B cell (primary cell): ENCODE measurements at regions not wholly inside any gene's neighbourhood (a gene's known extent, or its start where the extent isn't known, plus 50 kb on each side); places are given as distances from the start of the nearest gene placed in this dataset.

Experiments
- ATAC-seq: fragments of 200-7000 bp; cut with Tn5 transposase; one replicate; pipeline ENCODE4 v1.10.0; 2021; ENCODE audit warnings: low read depth, mild to moderate bottlenecking, moderate number of reproducible peaks, moderate library complexity
- CTCF ChIA-PET: fragments of 350-600 bp; sonication (Branson Sonifier 250); formaldehyde crosslinking; loops from one replicate; lab custom pipeline; 2021; ENCODE audit warnings: antibody characterized with exemption, inconsistent platforms; lab: Charles Lee
- POLR2A ChIA-PET: fragments of 350-600 bp; sonication (Branson Sonifier 250); formaldehyde crosslinking; loops from one replicate; lab custom pipeline; 2021; ENCODE audit warnings: antibody characterized with exemption; lab: Charles Lee
- DNase-seq: peaks from one replicate; pipeline ENCODE4 v3.0.0; 2013
- H2AFZ ChIP-seq: 2 replicates; pipeline ENCODE4 v1.6.1; 2012; ENCODE audit warnings: mild to moderate bottlenecking, low read depth, low read length; ENCODE audit not compliant: insufficient read depth, poor library complexity, severe bottlenecking
- H3K27ac ChIP-seq, 2 donors: 1 replicate in 1 of 2; 2 replicates in 1 of 2; pipeline ENCODE4 v1.5.1; 2012 to 2013; ENCODE audit warnings: low read length in 2 of 2, mild to moderate bottlenecking in 2 of 2, moderate library complexity in 1 of 2
- H3K27me3 ChIP-seq, 4 experiments: fragments of 200-600 bp in 1 of 4; sonication (generic) in 1 of 4; replicated peaks in 1 of 4; 1 replicate in 2 of 4; 2 replicates in 2 of 4; pipeline versions ENCODE4 v1.6.1 to v1.7.0; 2013 to 2016; ENCODE audit warnings: low read length in 3 of 4, mild to moderate bottlenecking in 2 of 4, mixed read lengths in 1 of 4, moderate library complexity in 1 of 4; ENCODE audit not compliant: insufficient read depth in 4 of 4, control insufficient read depth in 3 of 4; ENCODE audit errors: control extremely low read depth in 1 of 4
- H3K36me3 ChIP-seq, 2 experiments: replicated peaks in 1 of 2; 1 replicate in 1 of 2; 2 replicates in 1 of 2; pipeline versions ENCODE4 v1.6.1 to v1.7.1; 2013; ENCODE audit warnings: low read length in 1 of 2; ENCODE audit not compliant: insufficient read depth in 2 of 2, control insufficient read depth in 1 of 2; ENCODE audit errors: control extremely low read depth in 1 of 2, extremely low read depth in 1 of 2
- H3K4me1 ChIP-seq, 2 donors: fragments of 200-600 bp in 1 of 2; sonication (generic) in 1 of 2; 1 replicate in 1 of 2; 2 replicates in 1 of 2; pipeline versions ENCODE4 v1.5.1 to v1.6.1; 2013 to 2017; ENCODE audit warnings: low read length in 2 of 2; ENCODE audit not compliant: control insufficient read depth in 2 of 2, insufficient read depth in 2 of 2
- H3K4me2 ChIP-seq: replicated peaks from 2 replicates; pipeline ENCODE3; 2012; ENCODE audit warnings: mild to moderate bottlenecking, low read depth, low read length; ENCODE audit not compliant: poor library complexity, severe bottlenecking
- H3K4me3 ChIP-seq, 5 experiments: fragments of 200-600 bp in 1 of 5; sonication (generic) in 1 of 5; 1 replicate in 3 of 5; 2 replicates in 2 of 5; pipeline versions ENCODE4 v1.5.1 to v1.7.0; 2011 to 2016; ENCODE audit warnings: low read length in 4 of 5, mild to moderate bottlenecking in 4 of 5, low read depth in 2 of 5, control low read depth in 1 of 5, moderate library complexity in 1 of 5; ENCODE audit not compliant: insufficient read depth in 1 of 5; ENCODE audit errors: control extremely low read depth in 1 of 5, extremely low read depth in 1 of 5
- H3K79me2 ChIP-seq: fragments of 200-600 bp; sonication (generic); one replicate; pipeline ENCODE4 v1.6.0; 2016; ENCODE audit warnings: low read length; ENCODE audit not compliant: control insufficient read depth, insufficient read depth
- H3K9ac ChIP-seq: fragments of 200-600 bp; sonication (generic); 2 replicates; pipeline ENCODE4 v1.6.1; 2017; ENCODE audit warnings: mild to moderate bottlenecking, low read length, moderate library complexity
- H3K9me3 ChIP-seq, 3 donors: one replicate each; pipeline versions ENCODE4 v1.6.1 to v1.7.1; 2013; ENCODE audit warnings: low read length in 2 of 3; ENCODE audit not compliant: control insufficient read depth in 2 of 3, insufficient read depth in 1 of 3; ENCODE audit errors: control extremely low read depth in 1 of 3
- H4K20me1 ChIP-seq: 2 replicates; pipeline ENCODE4 v1.6.0; 2012; ENCODE audit warnings: mild to moderate bottlenecking, low read length; ENCODE audit not compliant: insufficient read depth, control insufficient read depth, poor library complexity, severe bottlenecking
- H3K27ac Mint-ChIP-seq: one replicate; pipeline ENCODE4 v1.8.0; 2021; ENCODE audit warnings: mixed read lengths
- H3K27me3 Mint-ChIP-seq: one replicate; pipeline ENCODE4 v1.8.0; 2021; ENCODE audit warnings: mixed read lengths
- H3K4me1 Mint-ChIP-seq: one replicate; pipeline ENCODE4 v1.8.0; 2021; ENCODE audit warnings: mixed read lengths
- H3K4me3 Mint-ChIP-seq: one replicate; pipeline ENCODE4 v1.8.0; 2021; ENCODE audit warnings: mixed read lengths
- H3K9me3 Mint-ChIP-seq: one replicate; pipeline ENCODE4 v1.8.0; 2022; ENCODE audit warnings: mixed read lengths; ENCODE audit not compliant: insufficient read depth
- EZH2 ChIP-seq: IDR thresholded peaks from 2 replicates; pipeline ENCODE4 v1.6.1; 2012; ENCODE audit warnings: borderline replicate concordance, low read depth, mild to moderate bottlenecking, moderate library complexity, low read length; ENCODE audit not compliant: insufficient read depth, poor library complexity, severe bottlenecking
- WGBS: methylation state at CpG from one replicate; pipeline ENCODE4 v1.1.5; 2013; ENCODE audit warnings: missing lambda C conversion rate; ENCODE audit not compliant: insufficient coverage; 5-methylcytosine and 5-hydroxymethylcytosine counted together
- intact Hi-C: fragments of 100-400 bp; cut with micrococcal nuclease; formaldehyde crosslinking; loops from one replicate; pipeline ENCODE4 v1.10.0; 2022
- TF ChIP-seq, protein P1 (sequence below): fragments of 200-600 bp; IDR thresholded peaks from one replicate; pipeline ENCODE4 v1.8.0; 2022; ENCODE audit warnings: antibody characterized with exemption, mild to moderate bottlenecking

DNA sequence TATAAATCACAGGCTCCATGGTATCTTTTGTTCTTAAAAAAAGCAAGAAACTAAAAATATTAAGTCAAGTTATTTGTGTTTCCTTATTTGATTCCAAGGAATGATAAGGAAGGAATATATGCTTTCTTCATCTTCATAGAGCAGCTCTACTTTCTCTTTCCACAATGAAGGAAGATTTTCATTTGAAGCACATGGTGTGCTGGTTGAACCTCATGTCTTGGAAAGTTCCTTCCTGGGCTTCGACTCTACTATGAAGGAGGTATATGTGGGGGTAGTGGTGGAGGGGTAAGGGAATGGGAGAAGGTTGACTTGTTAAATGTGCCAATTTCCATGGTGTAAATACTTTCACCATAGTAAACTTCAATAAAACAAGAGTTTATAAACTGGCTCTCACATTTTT, 698.0 kb downstream of the CETN3 start:
- intact Hi-C loops = no loop called here
- Mint-ChIP-seq H3K27me3 (peaks cover 3% of the 10 kb centered on the region), H3K9me3 (no peaks in the 10 kb centered on the region), H3K27ac (no peak overlapping the region), H3K4me1 (peaks cover 4% of the 10 kb centered on the region), H3K4me3 (no peak overlapping the region)
- no peak overlapping the region for H3K4me3 ChIP-seq
- H3K4me1 ChIP-seq = peaks cover 0 to 8% of the 10 kb centered on the region in 2 donors
- ATAC-seq (no peak), DNase-seq (no peak)
- TF ChIP-seq, protein P1, sequence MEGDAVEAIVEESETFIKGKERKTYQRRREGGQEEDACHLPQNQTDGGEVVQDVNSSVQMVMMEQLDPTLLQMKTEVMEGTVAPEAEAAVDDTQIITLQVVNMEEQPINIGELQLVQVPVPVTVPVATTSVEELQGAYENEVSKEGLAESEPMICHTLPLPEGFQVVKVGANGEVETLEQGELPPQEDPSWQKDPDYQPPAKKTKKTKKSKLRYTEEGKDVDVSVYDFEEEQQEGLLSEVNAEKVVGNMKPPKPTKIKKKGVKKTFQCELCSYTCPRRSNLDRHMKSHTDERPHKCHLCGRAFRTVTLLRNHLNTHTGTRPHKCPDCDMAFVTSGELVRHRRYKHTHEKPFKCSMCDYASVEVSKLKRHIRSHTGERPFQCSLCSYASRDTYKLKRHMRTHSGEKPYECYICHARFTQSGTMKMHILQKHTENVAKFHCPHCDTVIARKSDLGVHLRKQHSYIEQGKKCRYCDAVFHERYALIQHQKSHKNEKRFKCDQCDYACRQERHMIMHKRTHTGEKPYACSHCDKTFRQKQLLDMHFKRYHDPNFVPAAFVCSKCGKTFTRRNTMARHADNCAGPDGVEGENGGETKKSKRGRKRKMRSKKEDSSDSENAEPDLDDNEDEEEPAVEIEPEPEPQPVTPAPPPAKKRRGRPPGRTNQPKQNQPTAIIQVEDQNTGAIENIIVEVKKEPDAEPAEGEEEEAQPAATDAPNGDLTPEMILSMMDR = no peak
- TF ChIP-seq EZH2 = no peak
- WGBS = no CpG with 5 or more reads among the region's 1 CpG
- no peaks in the 10 kb centered on the region for H3K79me2 ChIP-seq
- no peaks in the 10 kb centered on the region for H3K9me3 ChIP-seq
- ChIA-PET POLR2A (no interaction called here), CTCF (no interaction called here)
- no peaks in the 10 kb centered on the region for H3K27me3 ChIP-seq
- H3K4me2 ChIP-seq = no peak overlapping the region
- H3K9ac ChIP-seq = no peak overlapping the region
- no peak overlapping the region for H2AFZ ChIP-seq
- no peaks in the 10 kb centered on the region for H4K20me1 ChIP-seq
- no peak overlapping the region for H3K27ac ChIP-seq
- H3K36me3 ChIP-seq = no peaks in the 10 kb centered on the region

DNA sequence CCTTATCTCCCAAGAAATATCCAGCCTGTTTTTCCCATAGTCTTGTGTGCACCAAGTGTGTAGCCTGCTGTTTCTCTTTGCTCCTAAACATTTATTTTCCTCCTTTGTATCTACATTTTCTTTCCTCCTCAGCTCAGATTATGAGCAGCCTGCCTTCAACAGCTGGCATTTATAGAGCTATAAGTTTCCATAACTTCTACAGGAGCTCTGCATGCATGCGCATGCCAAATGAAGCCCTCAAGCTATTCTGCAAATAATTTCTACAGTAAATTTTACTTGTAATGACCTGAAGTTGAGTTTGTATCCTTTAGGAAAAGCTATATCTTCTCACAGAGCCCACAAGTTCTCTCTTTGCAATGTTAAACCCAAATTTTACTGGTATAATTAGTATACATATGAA, 699.5 kb downstream of the CETN3 start:
- H3K36me3 ChIP-seq = no peaks in the 10 kb centered on the region
- H4K20me1 ChIP-seq = no peaks in the 10 kb centered on the region
- ChIA-PET CTCF (no interaction called here), POLR2A (no interaction called here)
- no peak overlapping the region for H3K27ac ChIP-seq
- H3K27me3 ChIP-seq = no peaks in the 10 kb centered on the region
- H3K4me2 ChIP-seq = no peak overlapping the region
- ATAC-seq (no peak), DNase-seq (no peak)
- intact Hi-C loops = no loop called here
- no peaks in the 10 kb centered on the region for H3K79me2 ChIP-seq
- no CpG with 5 or more reads among the region's 1 CpG for WGBS
- TF ChIP-seq, protein P1 = no peak
- TF ChIP-seq EZH2 = no peak
- no peaks in the 10 kb centered on the region for H3K9me3 ChIP-seq
- H3K4me3 Mint-ChIP-seq = no peak overlapping the region
- H3K4me1 Mint-ChIP-seq = peaks cover 4% of the 10 kb centered on the region
- H3K4me3 ChIP-seq = no peak overlapping the region
- no peaks in the 10 kb centered on the region for H3K9me3 Mint-ChIP-seq
- H2AFZ ChIP-seq = no peak overlapping the region
- H3K4me1 ChIP-seq = peaks cover 0 to 8% of the 10 kb centered on the region in 2 donors
- peaks cover 11% of the 10 kb centered on the region for H3K27me3 Mint-ChIP-seq
- H3K9ac ChIP-seq = no peak overlapping the region
- no peak overlapping the region for H3K27ac Mint-ChIP-seq
